GM23248 (cell line): ENCODE measurements at regions not wholly inside any gene's neighbourhood (a gene's known extent, or its start where the extent isn't known, plus 50 kb on each side); places are given as distances from the start of the nearest gene placed in this dataset.

Experiments
- EZH2 ChIP-seq: fragments of 200-600 bp; sonication (generic); IDR thresholded peaks from 2 replicates; pipeline ENCODE4 v1.6.1; 2018; ENCODE audit warnings: antibody characterized with exemption, mild to moderate bottlenecking; ENCODE audit not compliant: insufficient read depth, poor library complexity, severe bottlenecking
- EZH2phosphoT487 ChIP-seq: fragments of 200-600 bp; sonication (generic); IDR thresholded peaks from 2 replicates; pipeline ENCODE4 v1.6.1; 2018; ENCODE audit warnings: antibody characterized with exemption, moderate library complexity, mild to moderate bottlenecking, low read depth; ENCODE audit not compliant: insufficient read depth

DNA sequence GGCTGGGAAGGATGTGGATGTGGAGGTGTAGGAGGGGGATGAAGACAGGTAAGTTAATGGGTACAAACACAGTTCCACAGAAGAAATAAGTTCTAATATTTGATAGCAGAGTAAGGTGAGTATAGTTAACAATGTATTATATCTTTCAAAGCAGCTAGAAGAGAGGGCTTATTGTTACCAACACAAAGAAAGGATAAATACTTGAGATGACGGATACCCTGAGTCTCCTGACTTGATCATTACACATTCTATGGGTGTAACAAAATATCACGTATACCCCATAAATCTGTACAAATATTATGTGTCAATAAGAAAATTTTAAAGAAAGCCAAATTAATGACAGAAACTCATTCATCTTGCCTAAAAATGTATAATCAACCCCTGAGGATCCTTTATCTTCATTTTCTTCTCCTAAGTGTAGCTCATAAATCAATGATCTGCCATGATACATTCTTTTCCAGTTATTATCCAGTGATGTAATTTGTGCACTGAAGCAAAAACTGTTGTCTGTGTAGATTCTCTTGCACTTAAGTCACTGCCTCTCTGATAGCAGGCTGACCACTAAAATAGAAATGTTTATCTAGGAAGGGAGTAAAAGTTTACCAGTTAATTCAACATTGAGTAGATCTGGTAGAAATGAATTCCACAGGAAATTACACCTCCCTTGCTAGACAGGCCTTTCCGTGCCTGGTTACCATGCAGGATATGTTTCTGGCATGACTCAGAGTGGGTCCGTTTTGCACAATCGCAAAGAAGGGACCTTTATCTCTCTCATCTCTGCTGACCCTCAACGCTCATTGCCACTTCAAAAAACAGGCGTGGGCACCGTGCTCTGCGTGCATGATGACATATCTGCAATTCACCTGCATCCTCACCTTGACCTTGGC is 249.7 kb upstream of the NCKAP5 start:
- TF ChIP-seq EZH2 (no peak), EZH2phosphoT487 (0 out of 2 replicates have a peak, but pooled peaks have one; percentile 30)
